ENCODE measurements at regions not wholly inside any gene's neighbourhood (a gene's known extent, or its start where the extent isn't known, plus 50 kb on each side); places are given as distances from the start of the nearest gene placed in this dataset.

- peaks cover 31% of the 10 kb centered on the region for H3K4me1 Mint-ChIP-seq (ENCODE audit: low read depth)
- intact Hi-C loops (cut with DNase I, micrococcal nuclease), result no loop called here
These were observed 223.2 kb downstream of the KTN1 start for GRCh38 chr14:55802986-55803872.

DNA sequence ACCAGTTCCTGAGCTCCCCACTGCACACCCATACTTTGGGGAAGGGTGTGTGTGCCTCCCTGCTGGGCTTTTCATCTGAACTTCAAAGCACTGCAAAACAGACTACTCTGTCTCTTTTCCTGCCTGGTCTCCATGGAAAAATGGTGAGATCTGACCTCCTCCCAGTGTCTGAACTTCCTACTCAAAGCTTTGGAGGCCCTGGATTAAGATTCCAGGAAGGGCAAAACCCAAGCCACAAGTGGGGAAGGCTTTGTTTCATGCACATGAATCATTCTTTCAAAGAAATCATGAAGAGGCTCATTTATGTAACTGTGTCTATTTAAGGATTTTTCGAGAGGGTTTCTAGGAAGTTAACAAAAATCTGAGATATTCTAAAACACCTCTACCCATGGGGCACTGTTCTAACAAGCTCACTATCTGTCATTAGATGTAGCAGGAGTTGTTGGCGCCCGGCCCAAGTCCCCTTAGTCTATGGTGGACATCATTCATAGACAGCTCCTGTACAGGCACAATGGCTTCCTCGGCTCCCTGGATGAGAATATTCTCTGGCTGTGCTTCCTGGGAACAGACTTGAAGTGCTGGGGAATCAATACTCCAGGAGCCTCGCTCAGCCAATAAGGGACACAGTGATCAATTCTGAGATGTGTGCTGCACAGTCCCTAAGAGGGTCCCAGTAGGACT lies 224.0 kb downstream of the KTN1 start:
- Histone ChIP-seq H3K27me3 (ENCODE audit: control insufficient read depth in 1 of 2, insufficient read depth in 2 of 2, low read length in 2 of 2) (no peaks in the 10 kb centered on the region), H3K4me3 (ENCODE audit: low read length) (no peak overlapping the region), H3K4me1 (ENCODE audit: insufficient read depth, low read length) (peaks cover 35% of the 10 kb centered on the region), H3K9me3 (ENCODE audit: control insufficient read depth in 1 of 2, insufficient read depth in 1 of 2, low read length in 2 of 2) (peaks cover 0 to 5% of the 10 kb centered on the region in 2 experiments), H3K27ac (ENCODE audit: low read depth in 1 of 2, low read length in 2 of 2) (no peak overlapping the region), H3K36me3 (ENCODE audit: insufficient read depth, low read length) (no peaks in the 10 kb centered on the region)
- no peak for DNase-seq
- Mint-ChIP-seq H3K27ac (peak overlapping the region; percentile 10), H3K4me3 (no peak overlapping the region), H3K9me3 (peaks cover 4% of the 10 kb centered on the region), H3K27me3 (no peaks in the 10 kb centered on the region), H3K4me1 (ENCODE audit: low read depth) (peaks cover 31% of the 10 kb centered on the region), H3K36me3 (ENCODE audit: low read depth) (no peaks in the 10 kb centered on the region)
- intact Hi-C loops (cut with DNase I, micrococcal nuclease), result no loop called here
- no peak for ATAC-seq (ENCODE audit: poor library complexity)
- POLR2A ChIA-PET, result no interaction called here
- TF ChIP-seq CTCF (IDR thresholded peaks at IDR 0.05), result no peak
- CTCF ChIA-PET, result no interaction called here

More at GRCh38 chr14:55802986-55803872, 223.2 kb downstream of the KTN1 start:
- H3K4me3 ChIP-seq (ENCODE audit: low read length), result no peak overlapping the region
- POLR2A ChIA-PET, result no interaction called here
- TF ChIP-seq CTCF (IDR thresholded peaks at IDR 0.05), result no peak
- peaks cover 0 to 5% of the 10 kb centered on the region in 2 experiments for H3K9me3 ChIP-seq (ENCODE audit: control insufficient read depth in 1 of 2, insufficient read depth in 1 of 2, low read length in 2 of 2)
- DNase-seq (peak in 3 of 14 experiments; percentile 14 to 24 (median 18)), ATAC-seq (ENCODE audit: poor library complexity) (no peak)
- peaks cover 35% of the 10 kb centered on the region for H3K4me1 ChIP-seq (ENCODE audit: insufficient read depth, low read length)
- no peak overlapping the region for H3K4me3 Mint-ChIP-seq
- no peaks in the 10 kb centered on the region for H3K27me3 ChIP-seq (ENCODE audit: control insufficient read depth in 1 of 2, insufficient read depth in 2 of 2, low read length in 2 of 2)
- CTCF ChIA-PET, result no interaction called here
- no peaks in the 10 kb centered on the region for H3K27me3 Mint-ChIP-seq
- peaks cover 4% of the 10 kb centered on the region for H3K9me3 Mint-ChIP-seq
- no peak overlapping the region for H3K27ac ChIP-seq (ENCODE audit: low read depth in 1 of 2, low read length in 2 of 2)
- H3K27ac Mint-ChIP-seq, result no peak overlapping the region
- H3K36me3 ChIP-seq (ENCODE audit: insufficient read depth, low read length), result no peaks in the 10 kb centered on the region
- H3K36me3 Mint-ChIP-seq (ENCODE audit: low read depth), result no peaks in the 10 kb centered on the region

- TF ChIP-seq CTCF (IDR thresholded peaks at IDR 0.05), result no peak
- peaks cover 4% of the 10 kb centered on the region for H3K9me3 Mint-ChIP-seq
- CTCF ChIA-PET, result no interaction called here
- POLR2A ChIA-PET, result no interaction called here
- Histone ChIP-seq H3K27ac (ENCODE audit: low read depth in 1 of 2, low read length in 2 of 2) (no peak overlapping the region), H3K27me3 (ENCODE audit: control insufficient read depth in 1 of 2, insufficient read depth in 2 of 2, low read length in 2 of 2) (no peaks in the 10 kb centered on the region), H3K4me1 (ENCODE audit: insufficient read depth, low read length) (peaks cover 35% of the 10 kb centered on the region), H3K4me3 (ENCODE audit: low read length) (no peak overlapping the region), H3K9me3 (ENCODE audit: control insufficient read depth in 1 of 2, insufficient read depth in 1 of 2, low read length in 2 of 2) (peaks cover 0 to 3% of the 10 kb centered on the region in 2 experiments), H3K36me3 (ENCODE audit: insufficient read depth, low read length) (no peaks in the 10 kb centered on the region)
- no peak overlapping the region for H3K4me3 Mint-ChIP-seq
- peaks cover 31% of the 10 kb centered on the region for H3K4me1 Mint-ChIP-seq (ENCODE audit: low read depth)
- ATAC-seq (ENCODE audit: poor library complexity) (no peak), DNase-seq (no peak)
- no peaks in the 10 kb centered on the region for H3K36me3 Mint-ChIP-seq (ENCODE audit: low read depth)
- no peaks in the 10 kb centered on the region for H3K27me3 Mint-ChIP-seq
- intact Hi-C loops (cut with DNase I, micrococcal nuclease), result no loop called here
- peak overlapping the region; percentile 18 for H3K27ac Mint-ChIP-seq
These were observed 225.2 kb downstream of the KTN1 start for GRCh38 chr14:55805250-55805649.
